Activated CD4-positive, alpha-beta T cell treated with anti-CD3 and anti-CD28 coated beads, Interleukin-2, Interleukin-6, amounts not matched to agents 100 ng/mL and 50 ng/mL, durations not matched to agents 16 hours and 8 hours (primary cell): ENCODE measurements at regions not wholly inside any gene's neighbourhood (a gene's known extent, or its start where the extent isn't known, plus 50 kb on each side); places are given as distances from the start of the nearest gene placed in this dataset.

Source experiments
- DNase-seq: peaks from one replicate; pipeline ENCODE4 v3.0.0-alpha.2; 2020

DNA sequence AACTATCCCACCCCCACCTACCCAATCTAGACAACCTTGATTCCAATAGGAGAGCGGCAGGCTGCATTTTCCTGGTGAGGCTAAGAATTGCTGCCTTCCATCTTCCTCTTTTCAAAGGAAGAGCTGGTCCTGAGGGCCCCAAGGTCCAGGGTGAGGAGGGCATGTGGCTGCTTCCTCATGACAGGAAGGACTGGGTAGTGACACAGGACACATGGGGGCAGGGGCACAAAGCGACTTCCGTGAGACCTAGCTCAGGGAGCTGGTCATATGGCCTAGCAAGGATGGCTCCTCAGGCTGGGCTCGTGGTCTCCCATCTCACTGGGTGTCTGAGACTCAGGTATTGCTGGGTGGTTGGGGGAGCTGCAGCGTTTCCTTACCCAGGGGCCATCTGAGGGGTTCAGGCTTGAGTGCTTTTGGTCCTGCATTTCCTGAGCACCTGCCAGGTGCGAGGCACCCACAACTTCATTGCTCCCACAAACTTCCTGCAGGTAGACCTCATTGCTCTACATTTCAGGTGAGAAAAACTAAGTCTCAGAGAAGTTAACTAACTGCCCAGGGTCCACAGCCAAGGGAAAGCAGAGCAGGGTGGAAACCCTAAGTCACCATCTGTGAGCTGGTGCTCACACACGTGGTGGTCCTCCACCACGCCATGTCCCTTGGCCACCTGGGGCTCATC lies 160.0 kb upstream of the TLE3 start:
- DNase-seq: no peak

GRCh38 chr15:70257047-70257446 lies 159.3 kb upstream of the TLE3 start:
- DNase-seq: no peak

DNA sequence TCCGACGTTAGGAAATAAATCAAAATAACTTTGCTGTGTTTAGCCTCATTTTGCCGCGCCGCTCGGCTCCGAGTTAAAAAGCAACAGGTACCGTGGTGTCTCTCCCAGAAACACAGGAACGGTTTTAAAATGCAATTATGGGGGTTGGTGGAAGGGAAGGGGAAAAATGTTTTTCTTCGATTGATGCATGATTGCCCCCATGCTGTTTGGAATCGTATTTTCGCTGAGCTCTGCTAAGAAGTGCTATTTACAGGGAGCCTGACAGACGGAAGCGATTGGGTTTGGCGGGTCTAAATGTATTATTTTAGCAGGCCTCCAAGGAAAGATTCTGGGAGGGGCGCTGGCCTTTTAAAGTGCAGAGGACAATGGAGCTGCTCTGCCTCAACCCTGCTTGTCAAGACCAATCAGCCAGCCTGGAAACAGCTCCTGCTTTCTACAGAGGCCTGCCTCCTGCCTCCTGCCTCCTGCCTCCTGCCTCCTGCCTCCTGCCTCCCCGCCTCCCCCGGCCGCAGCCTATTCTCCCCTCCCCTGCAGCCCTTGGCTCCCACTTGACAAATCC lies 156.7 kb upstream of the TLE3 start:
- no peak for DNase-seq

- no peak for DNase-seq
Observed at GRCh38 chr15:70253461-70254156, 155.9 kb upstream of the TLE3 start.

DNA sequence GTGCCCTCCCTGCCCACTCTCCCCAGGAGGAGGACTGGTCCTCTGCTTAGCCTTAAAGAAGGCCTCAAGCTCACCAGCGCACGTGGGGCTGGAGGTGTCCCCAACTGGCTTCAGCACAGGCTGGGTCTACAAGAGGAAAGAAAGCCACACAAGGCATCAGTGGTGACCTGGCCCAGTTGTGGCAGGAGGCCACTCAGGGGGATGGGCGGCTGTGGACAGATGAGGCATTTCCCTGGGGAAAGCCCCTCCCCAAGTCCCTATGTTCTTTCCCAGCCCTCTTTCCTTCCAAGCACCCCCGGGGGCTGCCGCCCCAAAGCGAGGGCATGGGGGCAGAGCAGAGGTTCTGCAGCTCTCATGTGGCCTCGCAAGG lies 155.2 kb upstream of the TLE3 start:
- DNase-seq: no peak

DNA sequence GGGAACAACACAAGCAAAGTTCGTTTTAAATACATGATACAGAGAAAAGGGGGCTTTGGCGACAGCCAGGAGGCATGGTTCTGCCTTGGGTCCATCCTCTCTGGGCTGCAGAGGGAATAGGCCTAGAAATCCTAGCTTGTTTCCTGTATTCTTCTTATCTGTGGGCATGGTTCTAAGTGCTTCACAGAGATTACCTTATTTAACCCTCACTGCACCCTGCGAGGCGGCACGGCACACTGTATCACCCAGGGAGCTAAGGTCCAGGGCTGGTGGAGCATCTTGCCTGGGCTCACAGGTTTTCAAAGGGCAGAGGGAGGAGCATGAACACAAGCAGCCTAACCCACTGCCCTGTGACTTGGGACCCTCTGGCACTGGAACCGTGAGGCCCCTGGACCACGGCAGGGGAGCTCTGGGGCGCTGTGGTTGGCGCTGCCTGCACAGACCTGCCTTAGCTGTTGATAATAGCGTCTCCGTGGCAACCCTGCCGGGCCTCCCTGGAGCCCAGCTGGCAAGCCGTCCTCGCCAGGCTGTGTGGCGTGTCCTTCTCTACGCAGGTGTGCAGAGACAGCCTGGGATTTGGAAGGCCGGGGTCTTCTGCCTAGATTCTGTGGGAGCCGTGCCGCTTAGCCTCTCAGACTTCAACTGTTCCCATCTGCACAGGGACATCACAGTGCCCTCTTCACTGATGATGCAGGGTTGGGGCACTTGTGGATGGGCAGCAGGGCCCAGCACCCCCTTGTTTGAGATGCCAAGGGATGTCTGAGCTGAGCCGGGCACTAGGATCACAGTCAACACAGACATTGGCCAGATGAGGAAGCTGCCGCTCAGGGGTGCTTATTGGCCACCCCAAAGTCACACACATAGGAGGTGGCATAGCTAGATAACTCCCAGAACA lies 154.6 kb upstream of the TLE3 start:
- DNase-seq: no peak

- no peak for DNase-seq
Observed at GRCh38 chr15:70251246-70251990, 153.7 kb upstream of the TLE3 start.

GRCh38 chr15:70250208-70251201 lies 152.8 kb upstream of the TLE3 start:
- DNase-seq: no peak

DNA sequence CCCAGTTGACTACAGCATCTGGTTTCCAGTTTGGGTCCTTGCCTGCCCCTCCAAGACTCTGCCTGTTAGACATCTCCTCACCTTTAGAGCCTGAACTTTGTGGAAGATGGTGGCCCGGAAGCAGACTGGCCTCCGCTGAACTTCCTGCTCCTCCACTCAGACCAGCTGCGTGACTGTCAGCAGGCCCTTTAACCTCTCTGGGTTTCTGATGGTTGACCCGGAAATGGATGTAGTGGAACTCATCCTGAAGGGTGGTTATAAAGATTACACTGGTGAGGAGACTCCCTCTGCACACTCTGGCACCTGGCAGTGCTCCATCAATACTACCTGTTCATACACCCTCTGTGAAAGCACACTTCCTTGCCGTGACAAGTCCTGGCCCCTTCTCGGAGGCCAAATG lies 151.9 kb upstream of the TLE3 start:
- no peak for DNase-seq

DNA sequence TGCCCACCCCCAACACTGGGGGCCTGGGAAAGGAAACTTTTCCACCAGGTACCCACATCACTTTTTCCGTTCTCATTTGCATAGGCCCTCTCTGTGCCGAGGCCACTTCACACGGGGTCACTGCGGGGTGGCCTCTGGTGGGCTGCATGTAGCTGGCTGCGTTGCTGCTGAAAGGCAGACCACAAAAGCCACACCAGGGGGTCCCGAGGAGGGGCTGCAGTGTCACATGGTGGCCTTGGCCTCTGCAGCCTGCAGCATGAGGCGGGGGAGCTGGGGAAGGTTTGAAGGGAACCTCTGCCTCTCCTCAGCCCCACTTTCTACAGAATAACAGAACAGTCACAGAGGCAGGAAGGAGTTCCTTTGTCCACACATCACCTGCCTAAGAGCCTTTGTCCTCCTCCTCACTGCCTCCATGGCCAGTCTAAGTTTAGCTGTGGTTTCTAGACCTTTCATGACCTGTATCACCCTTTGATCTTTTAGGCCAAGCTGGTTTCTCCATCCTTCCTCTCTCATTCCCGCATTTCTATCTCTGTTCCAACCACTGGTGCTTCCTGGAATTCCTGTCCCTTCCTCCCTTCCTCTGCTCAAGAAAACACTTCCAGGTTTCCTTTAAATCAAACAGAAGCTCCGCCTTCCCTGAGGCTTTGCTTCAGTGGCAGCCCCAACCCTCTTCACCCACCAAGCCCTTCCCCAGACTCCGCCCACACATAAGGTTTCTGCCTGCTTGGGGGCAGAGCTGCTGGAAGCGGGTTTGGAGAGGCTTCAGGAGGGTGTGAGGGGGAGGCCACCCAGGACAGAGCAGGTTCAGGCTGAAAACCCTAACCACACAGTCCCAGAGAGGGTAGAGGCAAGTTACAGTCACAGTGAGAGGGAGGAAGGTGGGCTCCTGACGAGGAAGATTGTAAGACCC lies 150.7 kb upstream of the TLE3 start:
- DNase-seq: no peak

DNA sequence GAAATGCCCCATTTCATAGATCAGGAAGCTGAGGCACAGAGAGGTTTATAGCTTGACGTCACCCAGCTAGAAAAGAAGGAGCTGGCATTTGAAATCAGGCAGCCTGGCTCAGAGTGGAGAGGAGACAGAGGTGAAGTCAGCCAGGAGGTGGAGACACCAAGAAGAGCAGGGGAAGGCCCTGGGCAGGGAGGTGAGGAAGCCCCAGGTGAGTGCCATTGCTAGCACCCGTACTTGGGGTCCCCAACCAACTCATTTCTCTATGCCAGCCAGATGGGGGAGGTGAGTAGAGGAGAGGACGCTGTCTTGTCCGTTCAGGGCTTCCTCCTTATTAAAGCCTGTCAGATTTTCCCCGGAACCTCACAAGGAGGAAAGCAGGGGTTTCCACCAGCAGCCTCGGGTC lies 149.6 kb upstream of the TLE3 start:
- DNase-seq: no peak

DNA sequence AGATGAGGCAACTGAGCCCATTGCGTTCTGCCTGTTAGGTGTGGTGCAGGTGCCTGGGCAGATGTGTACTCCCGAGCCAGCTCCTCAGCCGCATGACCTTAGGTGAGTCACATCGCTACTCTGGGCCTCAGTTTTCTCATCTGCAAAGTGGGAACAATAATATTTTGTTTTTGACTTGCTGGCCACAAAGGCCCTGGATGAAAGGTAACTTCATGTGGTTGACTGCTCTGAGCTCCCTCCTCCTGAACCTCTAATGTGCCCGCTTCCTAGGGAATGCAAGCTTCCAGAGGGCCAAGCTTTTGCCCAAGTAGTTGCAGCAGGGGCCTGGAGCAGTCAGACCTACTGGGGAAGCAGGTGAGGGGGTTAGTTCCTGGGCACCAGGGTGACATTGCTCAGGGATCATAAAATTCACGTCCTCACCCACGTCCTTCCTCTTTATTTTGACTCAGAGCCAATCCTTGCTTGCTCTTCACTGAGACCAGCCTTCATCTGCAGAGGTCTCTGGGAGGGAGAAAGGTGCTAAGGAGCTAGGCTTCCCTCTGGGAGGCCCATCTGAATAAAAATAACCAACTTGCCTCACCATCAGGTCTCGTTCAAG lies 149.0 kb upstream of the TLE3 start:
- DNase-seq: no peak

DNA sequence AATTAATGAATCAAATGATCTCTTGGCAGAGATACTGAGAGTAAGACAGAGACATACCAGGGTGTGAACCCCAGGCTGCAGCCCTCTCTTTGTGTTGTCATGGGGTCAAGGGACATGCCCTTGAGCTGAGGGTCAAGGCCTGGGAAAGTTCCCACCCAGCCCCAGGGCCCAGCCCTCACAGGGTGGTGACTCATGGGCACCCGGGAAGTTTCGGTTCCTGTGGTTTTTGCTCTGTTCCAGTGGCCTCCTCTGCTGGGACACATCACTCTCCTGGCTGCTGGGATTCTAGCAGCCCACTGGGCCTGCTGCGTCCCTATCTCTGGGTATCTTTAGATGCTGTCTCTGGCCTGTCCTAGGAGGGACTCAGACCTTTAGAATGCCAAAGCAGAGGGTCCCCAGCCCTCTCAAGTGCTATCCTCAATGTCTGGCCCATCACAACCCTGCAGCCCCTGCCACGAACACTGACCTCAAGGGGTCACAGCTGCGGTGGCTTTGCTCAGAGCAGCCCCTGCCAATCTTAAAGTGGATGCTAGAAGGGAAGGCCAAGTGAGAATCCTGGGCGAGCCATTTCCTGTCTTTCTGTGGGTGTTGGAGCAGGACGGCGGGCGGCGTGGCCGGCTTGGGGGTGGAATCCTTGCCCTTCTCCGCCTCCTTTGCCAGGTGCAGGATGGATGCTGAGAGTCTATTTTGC lies 148.4 kb upstream of the TLE3 start:
- DNase-seq: no peak

DNA sequence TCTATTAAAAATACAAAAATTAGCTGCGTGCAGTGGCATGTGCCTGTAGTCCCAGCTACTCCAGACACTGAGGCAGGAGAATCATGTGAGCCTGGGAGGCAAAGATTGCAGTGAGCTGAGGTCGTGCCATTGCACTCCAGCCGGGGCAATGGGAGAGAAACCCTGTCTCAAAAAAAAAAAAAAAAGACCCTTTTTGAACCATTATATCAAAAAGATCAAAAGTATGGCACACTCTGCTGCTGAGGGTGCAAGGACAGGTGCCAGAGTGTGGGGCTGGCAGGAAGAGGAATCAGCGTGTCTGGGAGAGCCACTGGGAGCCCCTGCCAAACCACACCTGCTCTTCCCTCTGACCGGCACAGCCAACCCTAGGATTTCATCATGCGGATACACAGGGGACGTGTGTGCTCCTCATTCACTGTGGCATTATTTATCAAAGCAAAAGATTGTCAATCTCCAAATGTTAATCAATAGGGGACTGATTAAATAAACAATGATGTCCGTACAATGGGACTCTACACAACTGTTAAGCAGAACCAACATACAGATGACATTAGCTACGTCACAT lies 147.3 kb upstream of the TLE3 start:
- no peak for DNase-seq

DNA sequence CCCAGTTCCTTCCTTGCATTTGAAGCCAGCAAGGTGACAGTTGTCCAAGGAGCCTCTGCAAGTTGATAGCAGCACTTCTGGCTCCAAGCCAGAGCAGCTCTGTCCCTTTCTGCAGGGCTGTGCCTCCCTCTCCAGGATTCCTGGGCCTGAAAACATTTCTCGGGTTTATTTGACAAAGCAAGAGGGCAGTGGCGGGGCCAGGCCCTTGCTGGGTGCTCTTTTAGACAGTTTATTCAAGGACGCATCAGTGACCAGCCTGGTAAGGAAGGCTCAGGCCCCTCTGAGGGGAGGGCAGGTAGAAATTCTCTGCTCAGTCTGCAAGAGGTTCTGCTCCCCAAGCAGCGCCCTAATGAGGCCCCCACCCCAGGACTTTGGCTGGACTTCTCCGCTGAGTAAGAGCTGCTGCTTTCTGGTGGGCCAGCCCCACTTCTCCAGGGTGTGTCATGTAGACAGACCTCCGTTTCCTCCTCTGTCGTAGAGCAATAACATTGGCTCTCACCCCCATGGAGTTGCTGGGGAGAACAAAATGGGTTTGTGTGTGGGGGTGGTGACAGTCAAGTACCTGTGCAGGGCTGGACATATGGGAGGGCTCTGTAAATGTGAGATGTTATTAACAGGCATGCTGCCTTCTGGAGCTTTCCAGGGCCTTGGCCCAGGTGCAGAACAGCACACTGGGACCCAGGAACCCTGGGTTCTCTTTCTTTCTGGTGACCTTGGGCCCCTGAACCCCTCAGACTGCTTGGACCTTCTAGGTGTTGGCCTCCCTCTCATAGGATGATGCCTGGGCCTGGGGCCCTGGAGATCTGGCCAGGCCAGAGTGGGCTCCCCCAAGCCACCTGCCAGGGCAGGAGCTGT lies 146.2 kb upstream of the TLE3 start:
- no peak for DNase-seq

DNA sequence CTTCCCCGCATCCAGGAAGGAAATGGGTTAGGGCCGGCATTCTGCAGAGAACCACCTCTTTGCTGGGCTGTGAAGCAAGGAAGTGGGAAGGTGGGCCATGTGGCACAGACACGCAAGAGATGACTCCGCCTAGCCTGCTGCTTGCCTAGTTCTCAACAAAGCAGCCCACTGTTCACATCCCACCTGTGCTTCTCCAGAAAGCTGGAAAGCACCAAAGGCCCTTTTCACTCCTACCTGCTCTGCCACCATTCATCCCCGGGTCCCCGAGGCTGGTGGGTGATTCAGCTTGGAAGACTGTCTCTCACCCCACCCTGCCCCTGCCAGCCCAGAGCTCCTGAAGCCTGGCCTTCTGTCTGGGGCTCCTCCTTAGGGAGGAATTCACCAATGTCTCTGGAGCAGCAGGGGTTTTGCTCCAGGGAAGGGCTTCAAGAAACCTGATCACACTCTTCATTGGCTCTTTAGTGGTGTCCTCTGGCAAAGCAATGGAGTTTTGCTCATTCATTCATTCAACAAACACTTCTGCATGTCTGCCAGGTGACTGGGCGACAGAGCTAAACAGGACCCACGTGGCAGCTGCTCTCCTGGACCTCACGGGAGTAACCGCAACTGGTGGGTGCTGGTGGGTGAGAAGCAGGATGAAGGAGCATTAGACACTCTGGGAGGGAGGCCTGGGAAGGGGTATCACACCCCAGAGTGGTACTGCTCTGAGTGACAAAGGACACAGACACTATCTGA lies 145.4 kb upstream of the TLE3 start:
- DNase-seq: no peak
